GM18870 (cell line): ENCODE measurements at regions not wholly inside any gene's neighbourhood (a gene's known extent, or its start where the extent isn't known, plus 50 kb on each side); places are given as distances from the start of the nearest gene placed in this dataset.

ENCODE experiments used
- ATAC-seq: cut with Tn5 transposase; IDR thresholded peaks from one replicate; pipeline ENCODE4 v1.9.1; 2021; ENCODE audit warnings: moderate library complexity; ENCODE audit not compliant: unreplicated experiment

DNA sequence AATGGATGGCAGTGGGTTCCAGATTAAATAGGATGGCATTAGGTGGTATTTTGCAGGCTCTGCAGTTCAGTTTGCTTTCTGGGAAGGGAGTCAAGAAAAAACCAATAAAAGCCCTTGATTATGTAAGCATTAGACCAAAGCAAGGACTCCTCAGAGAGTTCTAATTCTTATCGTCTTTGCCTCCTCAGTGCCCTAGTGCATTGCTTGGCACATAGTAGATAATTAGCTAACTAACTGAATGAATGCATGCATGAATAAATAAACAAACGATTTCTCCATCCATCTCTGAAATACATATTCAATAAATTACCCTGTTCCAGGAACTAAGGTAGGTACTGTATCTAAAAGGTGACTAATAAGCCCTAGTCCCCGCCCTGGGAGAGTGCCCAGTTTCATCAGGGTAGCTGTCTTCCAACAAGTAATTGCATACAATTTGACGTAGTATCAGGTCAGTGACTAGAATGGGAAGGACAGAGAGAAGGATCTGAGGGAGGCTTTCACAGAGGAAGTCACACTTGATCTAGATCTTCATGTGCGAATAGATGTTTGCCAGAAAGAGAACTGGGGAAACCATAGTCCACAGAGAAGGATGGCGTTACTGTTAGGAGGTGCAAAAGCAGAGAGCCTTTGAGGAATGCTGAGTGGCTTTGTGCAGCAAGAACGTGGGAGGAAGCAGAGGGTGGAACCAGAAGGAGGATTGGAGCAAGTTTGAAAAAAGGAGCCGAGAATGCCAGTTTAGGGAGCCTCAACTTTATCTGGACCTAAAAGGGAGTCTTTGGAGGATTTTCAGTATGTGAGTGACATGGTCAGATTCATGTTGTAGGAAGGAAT is 111.4 kb downstream of the TBX19 start:
- no peak for ATAC-seq

DNA sequence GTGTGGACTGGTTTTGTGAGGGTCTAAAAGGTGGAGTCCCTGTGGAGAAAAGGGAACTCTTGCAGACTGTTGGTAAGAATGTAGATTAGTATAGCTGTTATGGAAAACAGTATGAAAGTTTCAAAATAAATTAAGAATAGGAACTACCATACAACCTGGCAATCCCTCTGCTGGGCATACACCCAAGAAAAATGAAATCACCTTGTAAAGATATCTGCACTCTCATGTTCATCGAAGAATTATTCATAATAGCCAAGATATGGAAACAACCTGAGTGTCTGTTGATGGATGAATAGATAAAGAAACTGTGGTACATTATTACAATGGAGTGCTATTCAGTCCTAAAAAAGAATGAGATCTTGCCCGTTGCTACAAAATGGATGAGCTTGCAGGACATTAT is 109.6 kb downstream of the TBX19 start:
- no peak for ATAC-seq

- no peak for ATAC-seq
These were observed 107.4 kb downstream of the TBX19 start for GRCh38 chr1:168387781-168388760.

- no peak for ATAC-seq
These were observed 106.4 kb downstream of the TBX19 start for GRCh38 chr1:168386949-168387586.

DNA sequence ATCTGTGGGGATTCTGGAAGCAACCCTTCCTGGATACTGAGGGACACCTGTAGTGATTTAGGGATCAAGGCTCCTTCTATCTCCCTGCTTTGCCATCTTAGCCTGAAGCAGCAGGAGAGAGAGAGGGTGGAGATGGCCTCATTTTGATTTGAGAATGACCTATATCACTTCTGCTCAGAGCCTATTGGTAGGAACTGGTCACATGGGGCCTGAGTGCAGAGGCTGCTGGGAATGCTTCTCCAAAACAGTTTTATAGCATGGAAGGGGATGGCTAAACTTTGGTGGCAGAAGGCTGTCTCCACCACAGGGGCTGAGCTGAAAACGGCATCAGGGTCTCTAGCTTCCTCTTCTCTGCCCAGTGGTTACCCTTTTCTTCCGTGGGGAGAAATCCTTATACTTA is 105.8 kb downstream of the TBX19 start:
- ATAC-seq: no peak

GRCh38 chr1:168381850-168382249 is 101.2 kb downstream of the TBX19 start:
- no peak for ATAC-seq

GRCh38 chr1:168380945-168381344 is 100.3 kb downstream of the TBX19 start:
- ATAC-seq: no peak

DNA sequence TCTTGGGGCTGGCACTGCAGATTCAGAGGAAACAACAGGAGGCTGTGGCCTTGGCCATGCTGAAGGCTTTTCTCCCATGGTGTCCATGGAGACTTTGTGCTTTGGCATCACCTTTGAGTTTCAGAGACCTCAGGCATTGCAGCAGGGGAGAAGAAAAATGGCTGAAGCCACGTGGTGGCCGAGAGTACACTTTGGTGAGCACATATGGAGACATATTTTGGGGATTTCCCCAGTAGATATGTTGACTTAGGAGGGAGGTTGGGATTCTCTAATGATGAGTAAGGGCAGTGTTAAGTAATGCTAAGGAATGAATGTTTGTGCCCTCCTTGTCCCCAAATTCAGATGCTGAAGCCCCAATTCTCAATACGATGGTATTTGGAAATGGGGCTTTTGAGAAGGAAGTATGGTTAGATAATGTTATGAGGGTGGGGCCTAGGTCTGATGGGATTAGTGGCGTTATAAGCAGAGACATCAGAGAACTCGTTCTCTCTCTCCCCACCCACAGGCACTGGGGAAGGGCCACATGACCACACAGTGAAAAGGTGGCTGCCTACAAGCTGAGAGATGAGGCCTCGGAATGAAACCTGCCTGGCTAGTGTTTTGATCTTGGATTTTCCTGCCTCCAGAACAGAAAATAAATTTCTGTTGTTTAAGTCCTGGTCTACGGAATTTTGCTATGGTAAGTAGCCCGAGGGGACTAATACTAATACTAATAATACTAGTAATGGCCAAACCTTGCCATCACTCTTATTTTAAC is 98.6 kb downstream of the TBX19 start:
- no peak for ATAC-seq

DNA sequence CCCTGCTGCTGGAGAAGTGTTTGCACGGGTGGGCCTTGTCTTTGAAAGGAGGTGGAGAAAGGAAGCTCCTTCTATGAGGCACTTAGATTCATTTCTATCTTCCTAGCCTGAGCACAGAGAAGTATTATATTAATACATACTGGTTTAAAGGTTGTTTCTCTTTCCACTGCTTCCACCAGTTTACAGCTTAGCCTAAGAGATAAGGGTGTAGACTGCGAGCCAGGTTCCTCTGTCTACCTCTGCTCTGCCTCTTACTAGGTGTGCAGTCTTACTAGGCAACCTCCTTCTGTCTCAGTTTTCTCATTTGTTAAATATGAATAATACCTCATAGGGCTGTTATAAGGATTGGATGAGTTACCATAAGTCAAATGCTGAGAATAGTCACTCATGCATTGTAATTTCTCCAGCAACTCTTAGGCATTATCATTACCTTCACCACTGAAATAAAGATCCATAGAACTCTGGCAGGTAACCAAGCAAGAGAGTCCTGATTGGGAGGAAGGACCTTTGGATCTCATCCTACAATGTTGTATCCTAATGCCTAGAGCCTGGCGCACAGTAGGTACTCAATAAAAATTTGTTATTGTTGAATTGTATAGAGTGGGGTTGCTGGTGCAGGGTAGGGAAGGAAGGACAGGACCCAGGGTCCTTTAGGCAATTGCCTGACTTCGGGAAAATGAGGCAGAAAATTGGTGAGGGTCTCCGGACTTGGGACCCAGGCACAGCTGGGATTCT is 95.1 kb downstream of the TBX19 start:
- no peak for ATAC-seq

DNA sequence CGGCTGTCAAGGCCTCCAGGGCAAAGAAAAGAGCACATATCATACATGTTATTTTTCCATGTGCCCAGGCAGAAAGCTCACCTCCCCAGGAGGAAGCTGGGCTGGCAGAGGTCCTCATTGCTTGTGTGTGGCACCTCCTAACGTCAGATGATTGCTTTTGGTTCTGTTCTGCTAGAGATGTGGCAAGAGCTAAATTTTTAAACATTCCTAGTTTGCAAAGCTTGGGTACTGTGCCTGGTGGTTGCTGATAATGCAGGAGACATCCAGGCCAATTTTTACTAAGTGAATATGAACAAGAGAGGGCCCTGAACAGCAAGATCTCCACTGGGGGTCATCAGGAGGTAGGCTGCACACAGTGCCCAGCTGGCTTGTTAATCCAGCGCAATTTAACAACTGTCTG is 93.9 kb downstream of the TBX19 start:
- ATAC-seq: no peak

DNA sequence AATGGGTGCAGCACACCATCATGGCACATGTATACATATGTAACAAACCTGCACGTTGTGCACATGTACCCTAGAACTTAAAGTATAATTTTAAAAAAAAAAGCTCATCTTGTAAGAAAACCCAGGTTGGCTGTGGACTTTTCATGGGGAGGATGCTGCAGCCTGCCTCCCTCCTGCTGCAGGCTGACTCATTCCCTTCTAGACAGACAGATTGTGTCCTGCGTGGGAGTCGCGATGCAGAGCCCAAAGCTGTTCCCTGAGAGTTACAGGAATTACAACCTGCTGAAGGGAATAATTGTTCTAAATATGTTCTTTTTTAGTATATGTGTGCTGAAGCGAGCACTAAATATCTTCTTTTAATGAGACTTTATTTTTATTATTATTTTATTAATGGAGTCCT is 93.2 kb downstream of the TBX19 start:
- no peak for ATAC-seq

GRCh38 chr1:168372861-168373371 is 92.2 kb downstream of the TBX19 start:
- ATAC-seq: no peak

DNA sequence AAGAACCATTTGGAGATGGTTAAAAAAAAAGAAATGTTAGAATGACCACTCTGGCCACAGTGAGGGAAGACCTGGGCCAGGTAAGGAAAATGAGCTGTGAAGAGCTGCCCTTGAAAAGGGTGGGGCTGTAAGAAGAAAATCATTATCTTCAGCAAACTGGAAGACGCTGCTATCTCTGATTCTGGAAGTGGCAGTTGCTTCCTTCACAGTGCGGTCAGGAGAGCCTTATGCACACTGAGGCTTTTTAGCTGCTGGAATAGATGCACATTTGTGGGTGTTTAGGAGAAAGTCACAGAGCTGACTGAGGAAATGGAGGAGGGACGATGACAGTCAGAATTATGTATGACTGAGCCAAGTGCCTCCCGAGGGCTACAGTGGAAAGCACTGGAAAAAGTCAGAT is 91.6 kb downstream of the TBX19 start:
- no peak for ATAC-seq

GRCh38 chr1:168371477-168371876 is 90.8 kb downstream of the TBX19 start:
- ATAC-seq: no peak

DNA sequence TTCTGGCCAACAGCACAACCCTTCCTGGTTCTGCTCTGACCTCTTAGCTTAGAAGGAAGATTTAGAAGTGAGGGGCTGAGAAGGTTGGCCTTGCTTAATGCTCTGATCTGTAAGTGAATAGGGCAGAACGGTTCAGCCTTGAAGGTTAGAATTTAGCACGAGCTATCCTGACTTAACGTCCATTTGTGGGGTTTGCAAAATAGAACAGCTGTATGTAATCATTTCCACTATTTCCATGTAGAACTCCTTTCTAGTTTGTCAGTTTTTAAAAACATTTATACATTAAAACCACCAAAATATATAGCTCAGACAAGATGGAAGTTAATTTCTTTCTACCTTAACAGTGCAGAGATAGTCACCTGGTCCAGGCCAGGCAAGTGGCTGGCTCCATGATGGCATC is 89.9 kb downstream of the TBX19 start:
- ATAC-seq: no peak

- ATAC-seq: no peak
These were observed 89.0 kb downstream of the TBX19 start for GRCh38 chr1:168369655-168370054.

DNA sequence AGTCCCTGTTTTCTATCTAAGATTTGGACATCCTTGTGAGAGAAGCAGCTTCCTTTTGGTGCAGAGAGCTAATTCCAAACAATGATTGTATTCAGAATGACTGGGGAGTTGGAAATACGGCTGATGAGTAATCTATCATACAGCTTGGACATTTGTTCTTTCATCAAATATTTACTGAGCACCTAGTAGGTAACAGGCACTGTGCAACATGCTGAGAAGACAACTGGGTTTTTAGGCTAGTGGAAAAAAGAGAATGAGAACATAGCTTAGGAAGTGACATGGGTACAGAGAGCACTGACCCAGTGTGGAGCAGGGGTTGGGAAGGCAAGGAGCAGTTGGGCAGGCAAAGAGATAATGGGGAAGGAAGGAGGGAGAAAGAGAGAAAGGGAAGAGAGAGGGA is 87.5 kb downstream of the TBX19 start:
- no peak for ATAC-seq

- no peak for ATAC-seq
These were observed 85.2 kb downstream of the TBX19 start for GRCh38 chr1:168365719-168366479.
